GM19025 (cell line): ENCODE measurements at regions not wholly inside any gene's neighbourhood (a gene's known extent, or its start where the extent isn't known, plus 50 kb on each side); places are given as distances from the start of the nearest gene placed in this dataset.
"Not testable (repeated sequence)": the region's sequence is repeated elsewhere in the genome, so short reads cannot be mapped to it uniquely, and the experiment has no call there.

Experiments used
- ATAC-seq: cut with Tn5 transposase; IDR thresholded peaks from one replicate; pipeline ENCODE4 v1.9.1; 2021; ENCODE audit warnings: mild to moderate bottlenecking, low read depth, moderate library complexity; ENCODE audit not compliant: unreplicated experiment

DNA sequence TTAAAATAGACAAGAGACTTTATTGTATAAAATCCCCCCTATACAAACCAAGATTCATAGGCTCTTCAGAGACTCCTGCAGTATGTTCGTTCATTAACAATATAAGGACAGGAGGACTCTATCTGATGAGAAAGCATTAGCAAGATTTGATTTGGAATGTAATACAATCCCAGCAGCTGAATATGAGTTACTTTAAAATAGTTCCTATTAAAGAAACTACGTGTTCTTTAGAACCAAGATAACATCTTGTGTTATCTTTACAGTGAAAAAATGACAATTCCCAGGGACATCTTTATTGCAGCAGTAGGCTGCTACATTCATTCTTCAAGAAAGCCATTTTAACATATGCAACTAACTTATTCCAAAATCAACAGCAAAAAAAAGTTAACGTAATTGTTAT, 1360.1 kb upstream of the GJE1 start:
- ATAC-seq, result no peak

DNA sequence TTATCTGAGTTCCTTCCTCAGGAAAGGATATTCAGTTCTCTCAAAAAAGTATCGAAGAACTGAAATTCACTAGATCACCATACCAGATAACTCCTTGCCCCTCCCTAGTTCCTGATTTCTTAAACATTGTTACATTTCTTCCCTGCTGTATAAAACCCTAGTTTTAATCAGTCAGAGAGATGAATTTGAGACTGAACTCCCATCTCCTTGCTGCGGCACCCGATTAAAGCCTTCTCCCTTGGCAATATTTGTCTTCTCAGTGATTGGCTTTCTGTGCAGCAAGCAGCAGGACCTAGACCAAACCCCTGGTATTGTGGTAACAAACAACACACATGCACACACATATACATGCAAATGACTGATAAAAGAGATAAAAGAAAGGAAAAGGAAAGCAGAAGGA, 1364.6 kb upstream of the GJE1 start:
- no peak for ATAC-seq

DNA sequence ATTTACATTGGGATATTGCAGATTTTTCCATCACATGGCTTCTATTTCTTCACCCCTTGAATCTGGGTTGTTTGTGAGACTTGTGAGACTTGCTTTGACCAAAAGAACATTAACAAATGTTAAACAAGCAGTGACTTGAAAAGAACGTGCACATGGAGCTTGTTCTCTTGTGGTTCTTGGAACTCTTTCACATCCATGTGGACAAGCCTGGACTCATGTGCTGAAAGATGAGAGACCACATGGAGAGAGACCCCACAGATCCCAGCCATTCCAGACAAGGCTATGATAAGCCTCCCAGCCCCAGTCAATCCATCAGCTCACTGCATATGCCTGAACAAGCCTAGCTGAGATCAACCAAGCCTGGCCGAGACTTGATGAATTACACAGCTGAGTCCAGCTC, 1365.7 kb upstream of the GJE1 start:
- no peak for ATAC-seq

DNA sequence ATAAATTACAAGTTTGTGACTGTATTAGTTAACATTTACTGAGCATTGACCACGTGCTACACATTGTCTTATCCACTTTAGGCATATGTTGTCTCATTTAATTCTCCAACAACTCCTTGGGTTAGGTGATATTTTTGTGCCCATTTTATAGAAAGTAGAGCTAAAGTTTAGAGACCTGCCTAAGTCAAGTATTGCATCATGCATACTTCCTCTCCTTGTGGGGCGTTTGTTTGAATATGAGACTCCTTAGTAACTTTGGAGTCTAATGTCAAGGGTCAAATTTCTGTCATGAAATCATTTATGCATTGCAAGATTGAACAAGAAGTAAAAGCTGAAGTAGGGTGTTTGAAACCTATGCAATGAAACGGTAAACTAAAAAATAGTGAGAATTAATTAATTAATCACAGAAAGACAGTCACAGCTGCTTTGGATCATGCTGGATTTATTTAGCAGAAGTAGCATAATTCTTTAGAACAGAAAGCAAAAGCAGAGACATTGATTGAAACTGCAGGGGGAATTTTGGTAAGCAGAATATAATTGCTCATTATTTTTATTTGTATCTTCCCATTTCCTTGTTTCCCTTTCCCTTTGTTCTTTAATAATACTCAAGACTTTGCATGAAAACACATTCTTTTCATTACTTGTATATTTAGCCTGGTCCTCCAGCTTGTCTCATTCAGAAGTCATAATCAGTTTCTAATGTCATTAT, 1374.4 kb upstream of the GJE1 start:
- no peak for ATAC-seq

DNA sequence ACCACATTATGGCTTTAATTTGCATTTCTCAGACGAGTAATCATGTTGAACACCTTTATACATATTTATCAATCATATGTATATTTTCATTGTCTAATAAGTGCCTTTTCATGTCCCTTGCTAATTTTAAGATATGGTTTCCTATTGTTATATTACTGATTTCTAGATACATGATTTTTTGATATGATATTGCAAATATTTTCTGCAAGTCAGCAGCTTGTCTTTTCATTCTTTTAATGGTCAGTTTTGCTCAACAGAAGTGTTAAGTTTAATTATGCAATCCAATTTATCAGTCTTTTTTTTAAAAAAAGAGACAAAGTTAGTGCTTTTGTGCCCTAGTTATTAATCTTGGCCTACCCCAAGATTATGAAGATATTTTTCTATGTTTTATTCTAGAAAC, 1377.8 kb upstream of the CITED2 start:
- ATAC-seq, result no peak

DNA sequence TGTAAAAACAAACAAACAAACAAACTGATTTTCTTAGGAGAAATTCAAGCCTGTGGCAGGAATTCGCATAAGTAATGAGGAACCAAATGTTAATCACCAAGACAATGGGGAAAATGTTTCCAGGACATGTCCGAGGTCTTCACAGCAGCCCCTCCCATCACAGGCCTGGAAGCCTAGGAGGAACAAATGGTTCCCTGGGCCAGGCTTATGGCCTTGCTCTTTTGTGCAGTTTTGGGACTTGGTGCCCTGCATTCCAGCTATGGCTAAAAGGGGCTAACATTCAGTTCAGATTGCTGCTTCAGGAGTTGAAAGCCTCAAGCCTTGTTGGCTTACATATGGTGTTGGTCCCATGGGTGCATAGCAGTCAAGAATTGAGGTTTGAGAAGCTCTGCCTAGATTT, 1372.7 kb upstream of the CITED2 start:
- ATAC-seq, result no peak

DNA sequence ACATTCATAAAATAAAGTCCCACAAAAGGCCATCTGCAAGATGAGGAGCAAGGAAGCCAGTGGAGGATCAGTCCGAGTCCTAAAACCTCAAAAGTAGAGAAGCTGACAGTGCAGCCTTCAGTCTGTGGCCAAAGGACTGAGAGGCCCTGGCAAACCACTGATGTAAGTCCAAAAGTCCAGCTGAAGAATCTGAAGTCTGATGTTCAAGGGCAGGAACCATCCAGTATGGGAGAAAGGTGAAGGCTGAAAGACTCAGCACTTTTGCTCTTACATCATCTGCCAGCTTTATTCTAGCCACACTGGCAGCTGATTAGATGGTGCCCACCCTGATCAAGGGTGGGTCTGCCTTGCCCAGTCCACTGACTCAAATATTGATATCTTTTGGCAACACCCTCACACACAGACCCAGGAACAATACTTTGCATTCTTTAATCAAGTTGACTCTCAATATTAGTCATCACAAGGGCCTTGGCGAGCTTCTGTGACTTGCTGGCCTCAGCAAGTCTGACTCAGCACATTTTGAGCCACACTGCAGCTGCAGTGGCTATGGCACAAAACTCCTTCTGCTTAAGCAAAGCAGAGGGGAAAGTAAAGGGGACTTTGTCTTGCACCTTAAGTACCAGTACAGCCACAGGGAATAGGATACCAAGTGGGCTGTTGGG, 1370.3 kb upstream of the CITED2 start:
- ATAC-seq, result peak; percentile 44

DNA sequence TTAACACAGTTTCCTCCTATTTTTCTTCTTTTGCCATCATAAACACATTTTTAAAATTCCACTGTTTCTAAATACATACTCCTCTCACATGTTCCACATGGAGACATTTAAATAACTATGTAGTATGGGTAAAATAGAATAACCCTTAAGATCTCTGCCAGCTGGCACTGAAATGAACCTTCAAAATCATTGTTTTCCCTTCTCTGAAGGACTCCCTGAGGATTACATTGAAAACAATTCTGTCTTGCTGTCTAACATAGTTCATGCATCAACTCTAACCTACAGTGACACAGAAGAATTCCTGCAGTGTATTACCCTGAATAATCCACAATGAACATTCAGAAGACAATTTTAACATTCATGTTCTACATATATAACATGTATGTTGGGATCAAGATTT, 1361.8 kb upstream of the CITED2 start:
- ATAC-seq, result no peak

DNA sequence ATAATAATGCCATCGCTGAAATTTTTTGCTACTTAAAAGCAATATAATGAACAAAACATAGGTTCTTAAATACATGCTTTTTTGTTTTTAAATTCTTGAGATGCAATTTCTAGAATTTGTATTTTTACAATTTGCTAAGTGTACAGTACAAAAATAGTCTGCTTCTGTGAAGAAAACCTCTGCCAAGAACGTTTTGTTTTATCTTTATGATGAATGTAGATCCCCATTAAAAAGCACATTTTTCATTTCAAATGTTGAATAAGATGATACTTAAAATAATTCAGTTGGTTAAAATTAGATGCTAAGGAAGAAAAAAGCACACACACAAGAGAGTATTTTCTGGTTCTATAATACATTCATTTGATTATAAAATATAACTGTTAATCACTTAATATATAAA, 1358.5 kb upstream of the CITED2 start:
- ATAC-seq, result no peak

DNA sequence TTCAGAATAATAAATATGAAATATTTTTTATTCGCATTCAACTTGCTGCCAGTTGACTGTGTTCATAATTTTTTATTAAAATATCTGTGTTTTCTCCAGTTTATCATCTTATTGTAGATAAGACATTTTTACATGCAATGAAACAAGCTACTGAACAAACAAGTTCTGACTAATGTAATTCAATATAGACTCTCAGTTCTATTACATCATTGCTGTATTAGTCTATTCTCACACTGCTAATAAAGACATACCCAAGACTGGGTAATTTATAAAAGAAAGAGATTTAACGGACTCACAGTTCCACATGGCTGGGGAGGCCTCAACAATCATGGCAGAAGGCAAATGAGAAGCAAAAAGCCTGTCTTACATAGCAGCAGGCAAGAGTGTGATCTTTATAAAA, 1357.7 kb upstream of the CITED2 start:
- no peak for ATAC-seq

DNA sequence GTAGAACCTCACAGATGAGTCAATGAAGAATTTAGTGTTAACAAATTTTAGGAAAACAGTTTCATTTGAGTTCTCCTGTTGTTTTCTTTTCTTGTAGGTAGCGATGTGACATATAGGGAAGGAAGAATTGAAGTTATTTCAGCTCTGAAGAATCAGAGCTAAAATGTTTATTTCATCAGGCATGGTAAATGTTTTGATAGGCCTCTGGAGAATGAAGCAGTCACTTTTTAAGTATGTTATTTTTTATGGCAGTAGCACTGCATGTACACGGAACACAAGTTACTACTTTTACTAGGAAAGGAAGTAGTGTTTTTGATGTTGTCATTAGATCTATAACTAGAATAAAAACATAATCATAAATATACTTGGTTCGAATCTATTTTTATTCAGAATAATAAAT, 1357.3 kb upstream of the CITED2 start:
- ATAC-seq, result no peak

DNA sequence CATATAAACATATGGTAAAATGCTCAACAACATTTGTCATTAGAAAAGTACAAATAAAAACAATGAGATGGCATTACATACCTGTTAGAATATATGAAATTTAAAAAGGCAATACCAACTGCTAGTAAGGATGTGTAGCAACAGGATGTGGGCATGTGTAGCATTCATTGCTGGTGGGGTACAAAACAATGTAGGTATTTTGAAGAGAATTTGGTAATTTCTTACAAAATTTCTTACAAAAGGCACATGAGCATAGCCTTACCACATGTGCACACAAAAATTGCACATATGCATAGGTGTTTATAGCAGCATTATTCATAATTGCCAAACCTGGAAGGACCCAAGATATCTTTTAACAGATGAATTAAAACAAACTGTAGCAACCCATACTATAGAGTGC, 1355.1 kb upstream of the CITED2 start:
- no peak for ATAC-seq

DNA sequence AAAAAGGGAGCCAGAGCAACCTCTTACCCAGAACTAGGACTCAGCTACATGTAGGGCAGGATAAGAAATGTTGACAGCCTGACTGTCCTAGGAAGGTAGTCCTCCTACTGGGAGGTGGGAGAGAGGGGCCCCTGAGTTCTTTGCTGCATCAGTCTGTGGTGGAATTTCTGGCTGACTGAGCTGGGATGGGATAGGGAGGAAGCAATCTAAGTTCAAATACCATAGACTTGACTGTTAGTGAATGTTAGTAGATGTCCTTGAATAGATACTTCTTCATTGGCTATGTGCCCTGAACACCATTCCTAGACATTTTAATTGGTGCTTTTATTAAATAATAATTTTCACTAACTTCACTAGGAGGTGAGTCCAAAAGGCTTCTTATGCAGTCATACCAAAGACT, 1343.6 kb upstream of the CITED2 start:
- ATAC-seq, result no peak

DNA sequence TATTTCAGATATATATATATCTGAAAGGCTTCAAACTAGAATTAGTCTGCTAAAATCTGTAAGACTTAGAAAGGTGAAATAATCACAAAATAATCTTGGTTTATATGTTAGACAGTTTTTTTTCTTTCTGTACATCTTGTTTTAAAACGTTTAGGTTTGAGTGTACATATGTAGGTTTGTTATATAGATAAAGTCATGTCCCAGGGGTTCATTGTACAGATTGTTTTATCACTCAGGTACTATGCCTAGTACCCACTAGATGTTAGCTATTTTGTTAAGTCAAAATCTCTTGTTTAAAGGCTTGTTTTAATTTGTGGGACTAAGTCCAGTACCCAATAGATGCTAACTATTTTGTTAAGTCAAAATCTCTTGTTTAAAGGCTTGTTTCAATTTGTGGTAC, 1339.0 kb upstream of the CITED2 start:
- no peak for ATAC-seq

DNA sequence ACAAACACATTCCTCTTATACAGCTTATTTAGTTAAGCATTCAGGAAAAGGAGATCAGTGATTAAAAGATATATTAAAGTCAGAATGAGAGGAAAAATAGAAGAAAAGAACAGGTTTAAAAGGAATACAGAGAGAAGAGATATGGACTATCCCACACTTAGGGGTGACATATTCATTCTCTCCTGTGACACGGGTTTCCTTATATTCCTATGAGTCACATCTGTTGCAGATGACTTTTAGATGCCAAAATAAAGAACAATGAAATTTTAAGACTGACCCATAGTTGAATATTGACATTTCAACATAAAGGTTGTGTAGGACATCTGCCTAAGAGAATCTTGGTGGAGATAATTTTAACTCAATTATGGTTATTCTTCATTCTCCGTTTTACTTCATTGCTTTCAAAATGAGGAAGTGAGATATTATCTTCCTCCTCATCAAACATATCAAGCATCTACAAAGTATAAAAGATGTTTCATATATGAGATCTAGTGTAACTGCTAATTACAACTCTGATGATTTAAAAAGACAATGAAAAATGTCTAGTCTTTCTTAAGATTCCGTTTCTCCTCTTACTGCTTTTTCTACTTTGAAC, 1336.7 kb upstream of the CITED2 start:
- ATAC-seq, result no peak

DNA sequence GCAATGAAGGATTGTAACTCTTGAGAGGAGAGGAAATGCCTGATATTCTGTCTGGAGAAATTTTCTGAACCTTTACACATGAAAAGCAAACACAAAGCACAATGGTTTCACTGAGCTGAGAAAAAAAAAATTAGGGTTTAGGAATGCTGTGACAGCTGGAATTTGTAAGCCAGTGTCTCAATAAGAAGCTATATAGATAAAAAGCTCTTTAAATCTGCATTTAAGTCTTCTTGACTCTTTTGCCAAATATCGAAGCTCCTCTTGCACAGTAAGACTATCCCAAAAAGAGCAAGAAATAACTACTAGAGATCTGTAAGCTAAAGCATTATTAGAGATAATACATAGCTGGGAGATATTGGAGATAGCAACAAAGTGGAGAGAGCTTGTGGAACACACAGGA, 1334.0 kb upstream of the CITED2 start:
- ATAC-seq, result no peak

DNA sequence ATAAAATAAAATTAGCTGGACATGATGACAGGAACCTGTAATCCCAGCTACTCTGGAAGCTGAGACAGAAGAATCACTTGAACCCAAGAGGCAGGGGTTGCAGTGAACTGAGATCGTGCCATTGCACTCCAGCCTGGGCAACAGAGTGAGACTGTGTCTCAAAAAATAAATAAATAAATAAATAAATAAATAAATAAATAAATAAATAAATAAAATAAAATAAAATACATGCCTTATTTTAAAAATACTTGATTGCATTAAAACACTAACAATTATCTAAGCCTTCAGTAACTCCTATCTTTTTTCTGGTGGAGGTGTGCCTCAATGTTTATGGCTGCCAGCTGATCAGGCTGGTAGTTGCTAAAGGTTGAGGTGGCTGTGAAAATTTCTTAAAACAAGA, 1329.6 kb upstream of the CITED2 start:
- ATAC-seq, result not testable (repeated sequence)

DNA sequence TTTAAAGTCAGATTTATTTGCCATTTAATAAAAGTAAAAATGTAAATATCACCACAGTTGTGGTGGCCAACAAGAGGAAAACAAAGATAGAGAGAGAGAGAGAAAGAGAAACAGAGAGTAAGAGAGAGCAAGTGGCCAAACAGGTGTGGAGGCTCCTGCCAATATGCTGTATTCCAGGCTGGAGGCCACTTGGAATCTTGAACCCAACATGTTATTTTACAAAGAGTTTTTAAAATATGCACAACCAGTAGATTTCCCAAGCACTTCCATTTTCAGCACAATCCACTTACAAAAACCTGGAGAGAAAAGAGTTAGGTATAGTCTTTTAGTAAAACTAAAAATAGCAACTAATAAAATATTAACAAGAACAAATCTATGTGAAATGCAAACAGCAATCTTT, 1323.1 kb upstream of the CITED2 start:
- no peak for ATAC-seq

DNA sequence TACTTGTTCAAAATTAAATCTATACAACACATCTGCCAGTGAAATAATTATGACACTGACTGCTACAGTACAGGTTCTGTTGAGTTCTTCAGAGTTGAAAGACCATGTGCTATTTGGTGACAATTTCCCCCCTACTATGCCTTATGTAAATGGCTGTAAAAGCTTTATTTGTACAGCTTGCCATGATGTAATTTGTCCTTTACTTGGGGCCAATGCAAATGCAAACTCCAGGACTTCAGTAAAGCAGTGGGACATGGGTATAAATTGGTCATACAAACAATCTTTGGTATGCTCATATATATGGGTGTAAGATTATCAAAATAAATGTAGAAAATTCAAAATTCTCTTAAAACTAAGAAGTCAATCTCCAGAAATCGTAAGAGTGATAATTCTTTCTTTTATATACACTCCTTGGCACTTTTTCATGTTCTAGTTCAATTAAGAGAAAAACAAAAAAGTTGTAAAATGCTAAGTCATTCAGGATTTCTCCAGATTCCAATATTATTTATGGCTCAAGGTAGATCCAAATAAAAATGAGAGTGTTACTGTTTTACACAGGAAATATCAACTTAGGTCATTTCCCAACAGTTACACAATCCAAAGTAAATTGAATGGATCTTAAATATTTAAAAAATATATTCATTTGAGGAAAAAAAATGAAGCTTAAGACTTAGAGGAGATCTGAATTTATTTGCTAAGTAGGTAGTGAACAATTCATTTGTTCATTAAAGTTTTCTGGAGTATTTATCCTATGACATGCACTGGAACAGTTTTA, 1310.5 kb upstream of the CITED2 start:
- no peak for ATAC-seq

DNA sequence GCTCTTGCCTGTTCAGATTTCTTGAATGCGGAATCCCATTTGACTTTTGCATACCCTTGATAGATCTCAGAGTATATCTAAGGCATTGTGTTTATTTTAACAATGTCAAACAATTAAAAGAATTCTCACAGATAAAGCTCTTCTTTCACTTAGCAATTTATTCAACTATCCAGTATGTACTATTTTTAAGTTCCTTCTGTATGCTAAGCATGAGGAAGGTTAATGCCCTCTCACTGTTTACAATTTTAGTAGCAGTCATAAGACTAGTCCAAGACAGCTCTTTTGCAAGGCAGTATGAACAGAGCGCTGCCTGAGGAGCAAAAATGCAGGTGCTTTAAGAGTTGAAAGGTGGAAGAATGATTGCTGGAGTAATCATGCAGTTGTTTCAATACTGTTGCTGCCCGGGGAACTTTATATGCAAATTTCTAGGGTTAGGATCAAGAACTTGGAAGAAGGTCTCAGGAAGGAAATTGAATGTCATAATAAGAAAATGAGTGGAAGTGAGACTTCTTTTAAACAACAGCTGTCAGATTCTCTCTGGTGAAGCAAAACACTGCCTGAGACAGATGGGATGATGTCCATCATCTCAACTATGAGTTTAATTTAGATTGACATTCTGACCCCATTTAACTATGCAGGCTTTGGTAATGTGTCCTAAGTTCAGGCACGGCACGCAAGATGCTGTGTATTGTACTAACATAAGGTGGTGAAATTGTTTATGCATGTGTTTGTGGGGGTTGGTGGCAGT, 1303.5 kb upstream of the CITED2 start:
- ATAC-seq, result no peak

DNA sequence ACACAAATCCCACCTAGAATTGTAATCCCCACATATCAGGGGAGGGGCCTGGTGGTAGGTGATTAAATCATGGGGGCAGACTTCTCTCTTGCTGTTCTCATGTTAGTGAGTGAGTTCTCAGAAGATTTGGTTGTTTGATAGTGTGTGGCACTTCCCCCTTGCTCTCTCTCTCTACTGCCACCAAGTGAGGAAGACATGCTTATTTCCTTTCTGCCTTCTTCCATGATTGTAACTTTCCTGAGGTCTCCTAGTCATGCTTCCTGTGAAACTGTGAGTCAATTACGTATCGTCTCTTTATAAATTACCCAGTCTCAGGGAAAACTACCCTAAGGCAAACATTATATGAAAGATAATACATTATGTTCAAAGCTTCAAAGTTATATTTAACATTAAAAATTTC, 1297.5 kb upstream of the CITED2 start:
- ATAC-seq, result no peak
